HepG2 (cell line): ENCODE measurements at regions not wholly inside any gene's neighbourhood (a gene's known extent, or its start where the extent isn't known, plus 50 kb on each side); places are given as distances from the start of the nearest gene placed in this dataset.

Experiments
- ATAC-seq: fragments of 200-7000 bp; cut with Tn5 transposase; 3 replicates; pipeline ENCODE4 v1.9.1; 2020; ENCODE audit warnings: mild to moderate bottlenecking, moderate library complexity
- BruUV-seq: library from RNA; stranded (reverse); fragments of 400-500 nt; replicated peaks from 2 replicates; lab custom pipeline; 2021; lab: Mats Ljungman, UMichigan
- CTCF ChIA-PET: fragments of 300-600 bp; formaldehyde crosslinking; extraction: SDS; loops from one replicate; lab custom pipeline; 2021; ENCODE audit warnings: low total read pairs, inconsistent platforms, low intra/inter-chr PET ratio; lab: Yijun Ruan, JAX
- POLR2A ChIA-PET: fragments of 350-600 bp; sonication (Branson Sonifier 250); formaldehyde crosslinking; loops from one replicate; lab custom pipeline; 2020; ENCODE audit warnings: antibody characterized with exemption, inconsistent platforms; lab: Yijun Ruan, JAX
- DNase-seq: peaks from one replicate; pipeline ENCODE4 v3.0.0-alpha.2; 2015; ENCODE audit warnings: low spot score
- FAIRE-seq: peaks from 3 replicates; lab custom pipeline; 2011; peaks lifted over from hg19 to GRCh38; lab: Jason Lieb, UNC
- H2AFZ ChIP-seq: one replicate; pipeline ENCODE4 v1.6.1; 2011; ENCODE audit warnings: low read length, inconsistent platforms
- H3K27ac ChIP-seq: fragments of 300-600 bp; 3 replicates; pipeline ENCODE4 v1.8.0; 2011; ENCODE audit warnings: mixed run types, mild to moderate bottlenecking, mixed read lengths, low read length, inconsistent platforms; ENCODE audit not compliant: insufficient read depth; ENCODE audit errors: extremely low read length
- H3K27me3 ChIP-seq, 2 experiments: fragments of 200-600 bp in 1 of 2; 2 replicates in 1 of 2; 3 replicates in 1 of 2; pipeline versions ENCODE4 v1.6.0 to v1.8.0; 2011; ENCODE audit warnings: low read length in 2 of 2, mild to moderate bottlenecking in 2 of 2, moderate library complexity in 2 of 2, inconsistent platforms in 1 of 2; ENCODE audit not compliant: insufficient read depth in 2 of 2, control insufficient read depth in 1 of 2
- H3K36me3 ChIP-seq, 2 experiments: fragments of 200-600 bp in 1 of 2; replicated peaks in 1 of 2; 2 replicates in 1 of 2; 3 replicates in 1 of 2; pipeline versions ENCODE4 v1.5.1 to v1.8.0; 2011; ENCODE audit warnings: low read length in 2 of 2, inconsistent platforms in 1 of 2; ENCODE audit not compliant: insufficient read depth in 2 of 2, control insufficient read depth in 1 of 2
- H3K4me1 ChIP-seq: 2 replicates; pipeline ENCODE4 v1.5.1; 2012; ENCODE audit warnings: low read length, inconsistent platforms; ENCODE audit not compliant: insufficient read depth
- H3K4me2 ChIP-seq: 2 replicates; pipeline ENCODE4 v1.6.0; 2011; ENCODE audit warnings: low read depth, low read length, inconsistent platforms
- H3K4me3 ChIP-seq, 3 experiments: fragments of 200-600 bp in 1 of 3; sonication (generic), shearing (Covaris generic) in 1 of 3; replicated peaks in 1 of 3; 2 replicates each; pipeline ENCODE4 v1.5.1; 2011 to 2016; ENCODE audit warnings: low read length in 3 of 3, inconsistent platforms in 2 of 3, low read depth in 2 of 3, mild to moderate bottlenecking in 2 of 3, control low read depth in 1 of 3, mixed read lengths in 1 of 3; ENCODE audit not compliant: insufficient read depth in 1 of 3
- H3K79me2 ChIP-seq: one replicate; pipeline ENCODE4 v1.6.1; 2011; ENCODE audit warnings: low read length, inconsistent platforms; ENCODE audit not compliant: insufficient read depth
- H3K9ac ChIP-seq: 2 replicates; pipeline ENCODE4 v1.6.0; 2011; ENCODE audit warnings: mild to moderate bottlenecking, low read depth, low read length, inconsistent platforms; ENCODE audit not compliant: insufficient read depth
- H3K9me3 ChIP-seq: 2 replicates; pipeline ENCODE4 v1.5.1; 2012; ENCODE audit warnings: mild to moderate bottlenecking, low read length
- H4K20me1 ChIP-seq: 2 replicates; pipeline ENCODE4 v1.6.0; 2011; ENCODE audit warnings: inconsistent platforms, mild to moderate bottlenecking, low read length, moderate library complexity; ENCODE audit not compliant: insufficient read depth
- HDAC2 ChIP-seq: sonication (generic); formaldehyde crosslinking; IDR thresholded peaks from 2 replicates; pipeline ENCODE4 v1.4.0; 2020; ENCODE audit warnings: missing genetic modification reagents
- JDP2 ChIP-seq: sonication (generic); formaldehyde crosslinking; IDR thresholded peaks from 2 replicates; pipeline ENCODE4 v1.8.1; 2022; ENCODE audit warnings: missing genetic modification reagents, borderline replicate concordance
- KMT2A ChIP-seq: sonication (generic); formaldehyde crosslinking; IDR thresholded peaks from 2 replicates; pipeline ENCODE4 v1.4.0; 2020; ENCODE audit warnings: missing genetic modification reagents
- MTF1 ChIP-seq: sonication (generic); formaldehyde crosslinking; IDR thresholded peaks from 2 replicates; pipeline ENCODE4 v1.5.0; 2020; ENCODE audit warnings: missing genetic modification reagents
- PCBP1 ChIP-seq: fragments of 200-400 bp; formaldehyde crosslinking; IDR thresholded peaks from 2 replicates; pipeline ENCODE4 v1.6.1; 2017; ENCODE audit warnings: mild to moderate bottlenecking, low read depth, low read length, borderline replicate concordance
- POGK ChIP-seq: sonication (generic); formaldehyde crosslinking; conservative IDR thresholded peaks from 2 replicates; pipeline ENCODE4 v1.8.0; 2022; ENCODE audit warnings: mild to moderate bottlenecking, moderate library complexity, missing genetic modification reagents
- PRPF4 ChIP-seq: fragments of 200-400 bp; formaldehyde crosslinking; IDR thresholded peaks from 2 replicates; pipeline ENCODE4 v1.6.1; 2016; ENCODE audit warnings: low read length, low read depth; ENCODE audit not compliant: poor library complexity, severe bottlenecking
- RFXAP ChIP-seq: sonication (generic); formaldehyde crosslinking; IDR thresholded peaks from 2 replicates; pipeline ENCODE4 v1.4.0; 2020; ENCODE audit warnings: missing genetic modification reagents, borderline replicate concordance
- RORA ChIP-seq: sonication (generic); formaldehyde crosslinking; IDR thresholded peaks from 2 replicates; pipeline ENCODE4 v1.5.0; 2020; ENCODE audit warnings: mild to moderate bottlenecking, missing genetic modification reagents, moderate library complexity
- SAFB2 ChIP-seq: sonication (generic); formaldehyde crosslinking; IDR thresholded peaks from 2 replicates; pipeline ENCODE4 v1.5.1; 2020; ENCODE audit warnings: missing genetic modification reagents, low read depth, mild to moderate bottlenecking, borderline replicate concordance
- SIN3B ChIP-seq: fragments of 150-350 bp; IDR thresholded peaks from 2 replicates; pipeline ENCODE4 v1.6.1; 2014; ENCODE audit warnings: low read length
- SKIL ChIP-seq: sonication (generic); formaldehyde crosslinking; IDR thresholded peaks from 2 replicates; pipeline ENCODE4 v1.8.0; 2022; ENCODE audit warnings: missing genetic modification reagents, mild to moderate bottlenecking, moderate library complexity, borderline replicate concordance
- ZBTB25 ChIP-seq: IDR thresholded peaks from 2 replicates; pipeline ENCODE4 v1.6.1; 2018; ENCODE audit warnings: missing genetic modification reagents
- ZMYM3 ChIP-seq: sonication (generic); formaldehyde crosslinking; IDR thresholded peaks from 2 replicates; pipeline ENCODE4 v1.5.1; 2020; ENCODE audit warnings: mild to moderate bottlenecking, missing genetic modification reagents
- ZNF276 ChIP-seq: sonication (generic); formaldehyde crosslinking; IDR thresholded peaks from 2 replicates; pipeline ENCODE4 v1.4.0; 2020; ENCODE audit warnings: mild to moderate bottlenecking, low read depth, missing genetic modification reagents
- ZNF282 ChIP-seq: fragments of 450-650 bp; IDR thresholded peaks from 2 replicates; pipeline ENCODE4 v1.6.1; 2018; ENCODE audit not compliant: partially characterized antibody
- ZNF343 ChIP-seq: sonication (generic); formaldehyde crosslinking; IDR thresholded peaks from 2 replicates; pipeline ENCODE4 v1.4.0; 2020; ENCODE audit warnings: mild to moderate bottlenecking, missing genetic modification reagents
- ZNF652 ChIP-seq: IDR thresholded peaks from 2 replicates; pipeline ENCODE4 v1.6.1; 2016; ENCODE audit warnings: low read depth, borderline replicate concordance
- ZNF672 ChIP-seq: sonication (generic); formaldehyde crosslinking; IDR thresholded peaks from 2 replicates; pipeline ENCODE4 v1.8.1; 2022; ENCODE audit warnings: missing genetic modification reagents
- ZNF678 ChIP-seq: sonication (generic); formaldehyde crosslinking; IDR thresholded peaks from 2 replicates; pipeline ENCODE4 v1.4.0; 2020; ENCODE audit warnings: mild to moderate bottlenecking, missing genetic modification reagents
- whole genome bisulfite sequencing: methylation state at CpG from one replicate; pipeline ENCODE4 v1.1.6; 2017; ENCODE audit warnings: low lambda C conversion rate; 5-methylcytosine and 5-hydroxymethylcytosine counted together
- in situ Hi-C: cut with HindIII; loops from 2 replicates; pipeline ENCODE4 v1.10.0; 2017; ENCODE audit warnings: low pct_unique_long_range_greater_than_20kb; ENCODE audit not compliant: extremely low pct_ligation_motif_present
- intact Hi-C: fragments of 100-400 bp; cut with micrococcal nuclease; formaldehyde crosslinking; loops from one replicate; pipeline ENCODE4 v1.10.0; 2022; ENCODE audit not compliant: unreplicated experiment

- no peak for TF ChIP-seq ZBTB25 (CRISPR knock-in tag)
- TF ChIP-seq MTF1 (CRISPR knock-in tag), result no peak
- no peak for TF ChIP-seq ZNF652
- no peak for TF ChIP-seq SIN3B
- TF ChIP-seq ZMYM3 (CRISPR knock-in tag), result no peak
- TF ChIP-seq PCBP1, result no peak
- TF ChIP-seq POGK (CRISPR knock-in tag), result no peak
- TF ChIP-seq, all 625 proteins: peak for 0
Observed at GRCh38 chr4:173466101-173466500, 63.9 kb downstream of the HAND2 start (continued).

GRCh38 chr4:173464481-173464880 is 65.5 kb downstream of the HAND2 start:
- no peak overlapping the region for H2AFZ ChIP-seq
- no peaks in the 10 kb centered on the region for H3K36me3 ChIP-seq
- H3K27ac ChIP-seq, result no peak overlapping the region
- no peak overlapping the region for H3K4me3 ChIP-seq
- H4K20me1 ChIP-seq, result no peaks in the 10 kb centered on the region
- intact Hi-C loops, result no loop called here
- ChIA-PET POLR2A (no interaction called here), CTCF (no interaction called here)
- FAIRE-seq (no peak), DNase-seq (no peak), ATAC-seq (no peak)
- 46% methylated on average over 2 of the region's 2 CpGs for WGBS
- no peaks in the 10 kb centered on the region for H3K4me1 ChIP-seq
- no peak overlapping the region for H3K9ac ChIP-seq
- BruUV-seq, result no TSS peak
- in situ Hi-C loops, result no loop called here
- H3K79me2 ChIP-seq, result no peaks in the 10 kb centered on the region
- H3K4me2 ChIP-seq, result no peak overlapping the region
- H3K27me3 ChIP-seq, result no peaks in the 10 kb centered on the region
- H3K9me3 ChIP-seq, result no peaks in the 10 kb centered on the region
- TF ChIP-seq JDP2 (CRISPR knock-in tag) (no peak), ZNF343 (CRISPR knock-in tag) (no peak), RFXAP (CRISPR knock-in tag) (no peak), ZNF276 (CRISPR knock-in tag) (no peak), SKIL (CRISPR knock-in tag) (no peak), PRPF4 (no peak), ZNF672 (CRISPR knock-in tag) (no peak), ZNF282 (no peak), RORA (CRISPR knock-in tag) (no peak), KMT2A (CRISPR knock-in tag) (no peak), SAFB2 (CRISPR knock-in tag) (no peak), HDAC2 (CRISPR knock-in tag) (no peak), ZNF678 (CRISPR knock-in tag) (no peak)
